ENCODE measurements at regions not wholly inside any gene's neighbourhood (a gene's known extent, or its start where the extent isn't known, plus 50 kb on each side); places are given as distances from the start of the nearest gene placed in this dataset.
"Not testable (repeated sequence)": the region's sequence is repeated elsewhere in the genome, so short reads cannot be mapped to it uniquely, and the experiment has no call there.

- no peak for DNase-seq (ENCODE audit: low read depth)
Measured at GRCh38 chr3:87101861-87102625, 111.1 kb upstream of the VGLL3 start.

GRCh38 chr3:87097733-87098132, 106.8 kb upstream of the VGLL3 start:
- DNase-seq (ENCODE audit: low read depth), result not testable (repeated sequence)

GRCh38 chr3:87090631-87091030, 99.7 kb upstream of the VGLL3 start:
- DNase-seq (ENCODE audit: low read depth), result no peak

GRCh38 chr3:87088993-87089841, 98.3 kb upstream of the VGLL3 start:
- peak; percentile 94 for DNase-seq (ENCODE audit: low read depth)

- peak; percentile 7 for DNase-seq (ENCODE audit: low read depth)
Measured at GRCh38 chr3:87088430-87088992, 97.6 kb upstream of the VGLL3 start.

- DNase-seq (ENCODE audit: low read depth), result no peak
Measured at GRCh38 chr3:87084868-87085267, 93.9 kb upstream of the VGLL3 start.

- DNase-seq (ENCODE audit: low read depth), result peak; percentile 57
Measured at GRCh38 chr3:87082796-87083440, 92.0 kb upstream of the VGLL3 start.

- DNase-seq (ENCODE audit: low read depth), result no peak
Measured at GRCh38 chr3:87077355-87077754, 86.4 kb upstream of the VGLL3 start.

- DNase-seq (ENCODE audit: low read depth), result peak; percentile 62
Measured at GRCh38 chr3:87076946-87077345, 86.0 kb upstream of the VGLL3 start.

- no peak for DNase-seq (ENCODE audit: low read depth)
Measured at GRCh38 chr3:87073496-87074145, 82.7 kb upstream of the VGLL3 start.

GRCh38 chr3:87072446-87072845, 81.5 kb upstream of the VGLL3 start:
- DNase-seq (ENCODE audit: low read depth), result no peak

- DNase-seq (ENCODE audit: low read depth), result peak; percentile 70
Measured at GRCh38 chr3:87069971-87070370, 79.0 kb upstream of the VGLL3 start.

GRCh38 chr3:87069021-87069420, 78.1 kb upstream of the VGLL3 start:
- no peak for DNase-seq (ENCODE audit: low read depth)

- no peak for DNase-seq (ENCODE audit: low read depth)
Measured at GRCh38 chr3:87062685-87063084, 71.7 kb upstream of the VGLL3 start.

- DNase-seq (ENCODE audit: low read depth), result no peak
Measured at GRCh38 chr3:87057474-87057873, 66.5 kb upstream of the VGLL3 start.

- peak; percentile 33 for DNase-seq (ENCODE audit: low read depth)
Measured at GRCh38 chr3:87053553-87053952, 62.6 kb upstream of the VGLL3 start.

- DNase-seq (ENCODE audit: low read depth), result no peak
Measured at GRCh38 chr3:87052499-87053260, 61.7 kb upstream of the VGLL3 start.

GRCh38 chr3:87047852-87048251, 56.9 kb upstream of the VGLL3 start:
- DNase-seq (ENCODE audit: low read depth), result peak; percentile 8

GRCh38 chr3:87046241-87046640, 55.3 kb upstream of the VGLL3 start:
- no peak for DNase-seq (ENCODE audit: low read depth)

GRCh38 chr3:87045473-87045872, 54.5 kb upstream of the VGLL3 start:
- DNase-seq (ENCODE audit: low read depth), result no peak

- no peak for DNase-seq (ENCODE audit: low read depth)
Measured at GRCh38 chr3:87044846-87045245, 53.9 kb upstream of the VGLL3 start.

Data from fibroblast of gingiva (primary cell).